ENCODE measurements at regions not wholly inside any gene's neighbourhood (a gene's known extent, or its start where the extent isn't known, plus 50 kb on each side); places are given as distances from the start of the nearest gene placed in this dataset.
"Not testable (repeated sequence)": the region's sequence is repeated elsewhere in the genome, so short reads cannot be mapped to it uniquely, and the experiment has no call there.

- not testable (repeated sequence) for TF ChIP-seq CTCF, POLR2A (IDR thresholded peaks at IDR 0.05)
Measured at GRCh38 chr3:27601311-27601710, 117.1 kb upstream of the SLC4A7 start.

All from heart left ventricle (tissue), 13 donors.